ENCODE measurements at regions not wholly inside any gene's neighbourhood (a gene's known extent, or its start where the extent isn't known, plus 50 kb on each side); places are given as distances from the start of the nearest gene placed in this dataset.

- intact Hi-C loops (cut with micrococcal nuclease) (no loop called here), dilution Hi-C loops (cut with MboI; ENCODE audit: extremely low pct_ligation_motif_present, low sequenced_read_pairs) (no loop called here)
- ChIA-PET POLR2A (no interaction called here), CTCF (no interaction called here)
- no TSS peak for BruUV-seq (replicated peaks)
- no peaks in the 10 kb centered on the region for H4K20me1 ChIP-seq (replicated peaks; ENCODE audit: control insufficient read depth, extremely low read depth, insufficient read depth, low read length)
- H2AFZ ChIP-seq (ENCODE audit: low read depth, low read length) = no peak overlapping the region
- H3K9me3 ChIP-seq (replicated peaks; ENCODE audit: control insufficient read depth, insufficient read depth, low read length) = no peaks in the 10 kb centered on the region
- H3K4me1 ChIP-seq (ENCODE audit: control insufficient read depth, extremely low read depth, insufficient read depth, low read length) = no peaks in the 10 kb centered on the region
- H3K9me1 ChIP-seq (replicated peaks; ENCODE audit: control insufficient read depth, extremely low read depth, insufficient read depth, low read length) = no peaks in the 10 kb centered on the region
- peaks cover 0 to 4% of the 10 kb centered on the region in 2 experiments for H3K27me3 ChIP-seq (ENCODE audit: control insufficient read depth in 2 of 2, insufficient read depth in 2 of 2, low read length in 2 of 2)
- no peak overlapping the region for H3K27ac ChIP-seq (ENCODE audit: insufficient read depth, low read depth, low read length)
- no peak overlapping the region for H3K4me2 ChIP-seq (ENCODE audit: insufficient read depth, low read length)
- no peaks in the 10 kb centered on the region for H3K79me2 ChIP-seq (ENCODE audit: control insufficient read depth, insufficient read depth, low read length)
- no peak for TF ChIP-seq EZH2 (IDR thresholded peaks at IDR 0.05; ENCODE audit: borderline replicate concordance, low read depth, low read length, severe bottlenecking)
- TF ChIP-seq CTCF (IDR thresholded peaks at IDR 0.05; ENCODE audit: extremely low read depth in 1 of 2, insufficient read depth in 1 of 2, low read depth in 1 of 2, low read length in 2 of 2) = no peak
- TF ChIP-seq FOS (IDR thresholded peaks at IDR 0.05; ENCODE audit: borderline replicate concordance, insufficient read depth, low read length) = no peak
- no peak for TF ChIP-seq MYC (IDR thresholded peaks at IDR 0.05; ENCODE audit: low read depth, low read length)
- no peak for TF ChIP-seq MAX (IDR thresholded peaks at IDR 0.05; ENCODE audit: insufficient read depth, insufficient read length)
- TF ChIP-seq GATA2 (IDR thresholded peaks at IDR 0.05; ENCODE audit: insufficient read depth, insufficient read length, low read depth, low read length) = no peak
- TF ChIP-seq POLR2AphosphoS5 (IDR thresholded peaks at IDR 0.05; ENCODE audit: insufficient read depth, low read depth, low read length) = no peak
- TF ChIP-seq JUN (IDR thresholded peaks at IDR 0.05; ENCODE audit: borderline replicate concordance, insufficient read depth, insufficient read length, low read depth) = no peak
- TF ChIP-seq POLR2A (IDR thresholded peaks at IDR 0.05; ENCODE audit: low read depth, low read length) = no peak
- H3K36me3 ChIP-seq (ENCODE audit: control insufficient read depth in 2 of 2, extremely low read depth in 1 of 2, insufficient read depth in 2 of 2, low read length in 2 of 2) = no peaks in the 10 kb centered on the region
- FAIRE-seq = no peak
- no peak overlapping the region for H3K4me3 ChIP-seq (replicated peaks in 1 of 3; ENCODE audit: insufficient read depth in 1 of 3, low read depth in 1 of 3, low read length in 3 of 3)
- H3K9ac ChIP-seq (replicated peaks; ENCODE audit: extremely low read depth, insufficient read depth, low read length) = no peak overlapping the region
- DNase-seq (ENCODE audit: low read depth, low spot score) = no peak
These were observed 177.6 kb upstream of the BCL6 start for GRCh38 chr3:187922704-187923416.
